ENCODE measurements at regions not wholly inside any gene's neighbourhood (a gene's known extent, or its start where the extent isn't known, plus 50 kb on each side); places are given as distances from the start of the nearest gene placed in this dataset.
"Not testable (repeated sequence)": the region's sequence is repeated elsewhere in the genome, so short reads cannot be mapped to it uniquely, and the experiment has no call there.

GRCh38 chrY:18629805-18630516, 83.4 kb downstream of the HSFY1 start:
- H4K20me1 ChIP-seq (ENCODE audit: insufficient read depth); H3K79me2 ChIP-seq (ENCODE audit: insufficient read depth, low read length); CTCF ChIA-PET; H3K9me3 ChIP-seq (ENCODE audit: control insufficient read depth in 1 of 2, insufficient read depth in 1 of 2, low read depth in 1 of 2, low read length in 2 of 2); H3K4me3 ChIP-seq (replicated peaks in 1 of 2; ENCODE audit: low read depth in 1 of 2, low read length in 2 of 2); ATAC-seq; RAD21 ChIA-PET (ENCODE audit: low non-redundant PET in 1 of 2, low total read pairs in 2 of 2, uncharacterized antibody in 2 of 2, unreplicated experiment in 2 of 2); H3K4me1 ChIP-seq (ENCODE audit: control insufficient read depth in 1 of 2, insufficient read depth in 2 of 2, low read length in 2 of 2); H3K9ac ChIP-seq (ENCODE audit: low read length); H3K27ac ChIP-seq (ENCODE audit: low read depth, low read length); H3K9me2 ChIP-seq (ENCODE audit: insufficient read depth); H3K4me2 ChIP-seq (ENCODE audit: low read length); H3K36me3 ChIP-seq (ENCODE audit: control insufficient read depth in 1 of 2, insufficient read depth in 2 of 2, low read length in 2 of 2); BruUV-seq (replicated peaks); H2AFZ ChIP-seq (ENCODE audit: low read depth, low read length, poor library complexity, severe bottlenecking); DNase-seq (ENCODE audit: low read depth, low spot score); H3K27me3 ChIP-seq (ENCODE audit: insufficient read depth, low read length); intact Hi-C loops (cut with micrococcal nuclease); POLR2A ChIA-PET: not testable (repeated sequence)

- H3K79me2 ChIP-seq (ENCODE audit: insufficient read depth, low read length); H3K36me3 ChIP-seq (ENCODE audit: control insufficient read depth in 1 of 2, insufficient read depth in 2 of 2, low read length in 2 of 2); H4K20me1 ChIP-seq (ENCODE audit: insufficient read depth); CTCF ChIA-PET; H3K9ac ChIP-seq (ENCODE audit: low read length); H3K27me3 ChIP-seq (ENCODE audit: insufficient read depth, low read length); H3K4me1 ChIP-seq (ENCODE audit: control insufficient read depth in 1 of 2, insufficient read depth in 2 of 2, low read length in 2 of 2); ATAC-seq; H3K27ac ChIP-seq (ENCODE audit: low read depth, low read length); intact Hi-C loops (cut with micrococcal nuclease); H2AFZ ChIP-seq (ENCODE audit: low read depth, low read length, poor library complexity, severe bottlenecking); BruUV-seq (replicated peaks); POLR2A ChIA-PET; RAD21 ChIA-PET (ENCODE audit: low non-redundant PET in 1 of 2, low total read pairs in 2 of 2, uncharacterized antibody in 2 of 2, unreplicated experiment in 2 of 2); H3K4me3 ChIP-seq (replicated peaks in 1 of 2; ENCODE audit: low read depth in 1 of 2, low read length in 2 of 2); DNase-seq (ENCODE audit: low read depth, low spot score); H3K4me2 ChIP-seq (ENCODE audit: low read length); H3K9me3 ChIP-seq (ENCODE audit: control insufficient read depth in 1 of 2, insufficient read depth in 1 of 2, low read depth in 1 of 2, low read length in 2 of 2); H3K9me2 ChIP-seq (ENCODE audit: insufficient read depth): not testable (repeated sequence)
Observed at GRCh38 chrY:18630571-18630970, 84.1 kb downstream of the HSFY1 start.

- H3K79me2 ChIP-seq (ENCODE audit: insufficient read depth, low read length); H3K27me3 ChIP-seq (ENCODE audit: insufficient read depth, low read length); BruUV-seq (replicated peaks); H3K4me2 ChIP-seq (ENCODE audit: low read length); H3K9ac ChIP-seq (ENCODE audit: low read length); H3K4me1 ChIP-seq (ENCODE audit: control insufficient read depth in 1 of 2, insufficient read depth in 2 of 2, low read length in 2 of 2); H3K4me3 ChIP-seq (replicated peaks in 1 of 2; ENCODE audit: low read depth in 1 of 2, low read length in 2 of 2); RAD21 ChIA-PET (ENCODE audit: low non-redundant PET in 1 of 2, low total read pairs in 2 of 2, uncharacterized antibody in 2 of 2, unreplicated experiment in 2 of 2); H3K36me3 ChIP-seq (ENCODE audit: control insufficient read depth in 1 of 2, insufficient read depth in 2 of 2, low read length in 2 of 2); ATAC-seq; POLR2A ChIA-PET; H3K9me3 ChIP-seq (ENCODE audit: control insufficient read depth in 1 of 2, insufficient read depth in 1 of 2, low read depth in 1 of 2, low read length in 2 of 2); H3K27ac ChIP-seq (ENCODE audit: low read depth, low read length); H4K20me1 ChIP-seq (ENCODE audit: insufficient read depth); CTCF ChIA-PET; intact Hi-C loops (cut with micrococcal nuclease); DNase-seq (ENCODE audit: low read depth, low spot score); H2AFZ ChIP-seq (ENCODE audit: low read depth, low read length, poor library complexity, severe bottlenecking); H3K9me2 ChIP-seq (ENCODE audit: insufficient read depth): not testable (repeated sequence)
Observed at GRCh38 chrY:18631610-18632009, 85.1 kb downstream of the HSFY1 start.
